MM.1S (cell line): ENCODE measurements at regions not wholly inside any gene's neighbourhood (a gene's known extent, or its start where the extent isn't known, plus 50 kb on each side); places are given as distances from the start of the nearest gene placed in this dataset.

ENCODE experiments used
- EZH2 ChIP-seq: fragments of 300-600 bp; sonication (generic); optimal IDR thresholded peaks from 2 replicates; pipeline ENCODE3; 2017; ENCODE audit warnings: low read depth, mild to moderate bottlenecking, antibody characterized with exemption, low read length, mixed read lengths
- EZH2phosphoT487 ChIP-seq: fragments of 300-600 bp; sonication (generic); IDR thresholded peaks from 2 replicates; pipeline ENCODE4 v1.6.1; 2018; ENCODE audit warnings: antibody characterized with exemption, low read length
- TF ChIP-seq, protein P1 (sequence below): fragments of 300-600 bp; sonication (generic); IDR thresholded peaks from 2 replicates; pipeline ENCODE4 v1.5.1; 2016; ENCODE audit warnings: antibody characterized with exemption, low read length, mixed read lengths

DNA sequence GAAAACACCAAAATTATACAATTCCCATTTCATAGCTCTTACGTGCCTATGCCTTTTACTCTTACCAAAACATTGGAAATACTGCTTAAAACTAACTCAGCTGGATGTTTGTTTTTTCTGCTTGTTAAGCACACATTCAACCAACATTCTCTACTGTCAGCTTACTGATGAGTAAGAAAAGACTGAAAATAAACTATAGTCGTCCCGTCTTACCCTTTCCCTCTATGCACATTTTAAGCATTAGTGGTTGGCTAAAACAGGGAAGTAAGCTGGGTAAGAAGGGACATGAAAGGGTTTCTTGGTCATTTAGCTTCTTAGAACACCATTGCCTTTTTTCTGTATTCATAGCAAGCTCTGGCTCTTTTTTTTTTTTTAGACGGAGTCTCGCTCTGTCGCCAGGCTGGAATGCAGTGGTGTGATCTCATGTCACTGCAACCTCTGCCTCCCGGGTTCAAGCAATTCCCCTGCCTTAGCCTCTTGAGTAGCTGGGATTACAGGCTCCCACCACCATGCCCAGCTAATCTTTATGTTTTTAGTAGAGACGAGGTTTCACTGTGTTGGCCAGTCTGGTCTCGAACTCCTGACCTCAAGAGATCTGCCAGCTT, 232.1 kb upstream of the PCSK5 start:
- TF ChIP-seq EZH2phosphoT487 (no peak), EZH2 (no peak)
- TF ChIP-seq, protein P1, sequence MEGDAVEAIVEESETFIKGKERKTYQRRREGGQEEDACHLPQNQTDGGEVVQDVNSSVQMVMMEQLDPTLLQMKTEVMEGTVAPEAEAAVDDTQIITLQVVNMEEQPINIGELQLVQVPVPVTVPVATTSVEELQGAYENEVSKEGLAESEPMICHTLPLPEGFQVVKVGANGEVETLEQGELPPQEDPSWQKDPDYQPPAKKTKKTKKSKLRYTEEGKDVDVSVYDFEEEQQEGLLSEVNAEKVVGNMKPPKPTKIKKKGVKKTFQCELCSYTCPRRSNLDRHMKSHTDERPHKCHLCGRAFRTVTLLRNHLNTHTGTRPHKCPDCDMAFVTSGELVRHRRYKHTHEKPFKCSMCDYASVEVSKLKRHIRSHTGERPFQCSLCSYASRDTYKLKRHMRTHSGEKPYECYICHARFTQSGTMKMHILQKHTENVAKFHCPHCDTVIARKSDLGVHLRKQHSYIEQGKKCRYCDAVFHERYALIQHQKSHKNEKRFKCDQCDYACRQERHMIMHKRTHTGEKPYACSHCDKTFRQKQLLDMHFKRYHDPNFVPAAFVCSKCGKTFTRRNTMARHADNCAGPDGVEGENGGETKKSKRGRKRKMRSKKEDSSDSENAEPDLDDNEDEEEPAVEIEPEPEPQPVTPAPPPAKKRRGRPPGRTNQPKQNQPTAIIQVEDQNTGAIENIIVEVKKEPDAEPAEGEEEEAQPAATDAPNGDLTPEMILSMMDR = no peak
